ENCODE measurements at regions not wholly inside any gene's neighbourhood (a gene's known extent, or its start where the extent isn't known, plus 50 kb on each side); places are given as distances from the start of the nearest gene placed in this dataset.

GRCh38 chr6:167499161-167499660, 174.3 kb downstream of the TTLL2 start:
- DNase-seq (ENCODE audit: low spot score): no peak
- TF ChIP-seq CTCF (IDR thresholded peaks at IDR 0.05; ENCODE audit: extremely low read depth, missing control alignments): no peak

- TF ChIP-seq CTCF (IDR thresholded peaks at IDR 0.05; ENCODE audit: extremely low read depth, missing control alignments): no peak
- DNase-seq (ENCODE audit: low spot score): no peak
Measured at GRCh38 chr6:167500961-167501360, 176.1 kb downstream of the TTLL2 start.

GRCh38 chr6:167501831-167502385, 177.0 kb downstream of the TTLL2 start:
- no peak for DNase-seq (ENCODE audit: low spot score)
- no peak for TF ChIP-seq CTCF (IDR thresholded peaks at IDR 0.05; ENCODE audit: extremely low read depth, missing control alignments)

GRCh38 chr6:167502471-167502870, 177.6 kb downstream of the TTLL2 start:
- no peak for DNase-seq (ENCODE audit: low spot score)
- TF ChIP-seq CTCF (IDR thresholded peaks at IDR 0.05; ENCODE audit: extremely low read depth, missing control alignments): no peak

- DNase-seq (ENCODE audit: low spot score): no peak
- TF ChIP-seq CTCF (IDR thresholded peaks at IDR 0.05; ENCODE audit: extremely low read depth, missing control alignments): no peak
Measured at GRCh38 chr6:167504385-167504961, 179.6 kb downstream of the TTLL2 start.

- DNase-seq (ENCODE audit: low spot score): no peak
- no peak for TF ChIP-seq CTCF (IDR thresholded peaks at IDR 0.05; ENCODE audit: extremely low read depth, missing control alignments)
Measured at GRCh38 chr6:167505199-167505598, 180.3 kb downstream of the TTLL2 start.

GRCh38 chr6:167505782-167506181, 180.9 kb downstream of the TTLL2 start:
- no peak for DNase-seq (ENCODE audit: low spot score)
- no peak for TF ChIP-seq CTCF (IDR thresholded peaks at IDR 0.05; ENCODE audit: extremely low read depth, missing control alignments)
